ENCODE measurements at regions not wholly inside any gene's neighbourhood (a gene's known extent, or its start where the extent isn't known, plus 50 kb on each side); places are given as distances from the start of the nearest gene placed in this dataset.

DNA sequence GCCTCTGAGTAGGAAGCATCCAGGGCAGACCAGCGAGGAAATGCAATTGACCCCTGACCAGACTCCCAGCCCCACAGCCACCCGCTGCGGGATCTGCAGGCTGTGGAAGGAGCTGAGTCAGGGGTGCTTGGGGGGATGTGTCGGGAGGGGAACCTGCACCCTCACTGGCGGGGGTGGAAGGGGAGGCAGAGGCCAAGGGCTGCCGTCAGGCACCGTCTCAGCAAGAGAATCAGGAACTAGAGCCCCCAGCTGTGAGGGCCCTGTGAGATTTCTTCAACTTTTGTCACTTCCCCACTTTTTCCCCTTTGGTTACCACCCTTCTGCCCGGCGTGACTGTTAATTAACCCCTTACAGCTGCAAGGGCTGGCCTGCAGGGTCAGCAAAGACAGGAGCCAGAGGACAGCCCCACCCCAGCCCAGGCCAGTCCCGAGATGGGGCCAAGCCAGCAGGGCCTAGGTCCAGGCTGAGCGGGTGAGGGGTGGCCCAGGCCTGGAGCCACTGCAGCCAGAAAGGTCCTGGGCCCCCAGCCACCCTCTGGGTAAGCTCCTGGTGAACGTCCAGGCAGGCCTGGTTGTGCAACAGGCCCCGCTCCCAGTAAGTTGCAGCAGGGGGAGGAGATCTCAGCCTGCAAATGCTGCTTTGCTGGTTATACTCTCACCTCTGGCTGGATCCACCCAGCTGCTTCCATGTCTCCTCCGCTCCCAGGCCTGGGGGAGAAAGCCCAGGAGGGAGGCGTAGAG, 147.0 kb upstream of the ID2 start:
- TF ChIP-seq BRF1 (IDR thresholded peaks at IDR 0.05; ENCODE audit: borderline replicate concordance, extremely low read depth, insufficient read length) (no peak), HNRNPL (IDR thresholded peaks at IDR 0.05; ENCODE audit: low read depth, low read length) (no peak)
- TF ChIP-seq, protein P1, sequence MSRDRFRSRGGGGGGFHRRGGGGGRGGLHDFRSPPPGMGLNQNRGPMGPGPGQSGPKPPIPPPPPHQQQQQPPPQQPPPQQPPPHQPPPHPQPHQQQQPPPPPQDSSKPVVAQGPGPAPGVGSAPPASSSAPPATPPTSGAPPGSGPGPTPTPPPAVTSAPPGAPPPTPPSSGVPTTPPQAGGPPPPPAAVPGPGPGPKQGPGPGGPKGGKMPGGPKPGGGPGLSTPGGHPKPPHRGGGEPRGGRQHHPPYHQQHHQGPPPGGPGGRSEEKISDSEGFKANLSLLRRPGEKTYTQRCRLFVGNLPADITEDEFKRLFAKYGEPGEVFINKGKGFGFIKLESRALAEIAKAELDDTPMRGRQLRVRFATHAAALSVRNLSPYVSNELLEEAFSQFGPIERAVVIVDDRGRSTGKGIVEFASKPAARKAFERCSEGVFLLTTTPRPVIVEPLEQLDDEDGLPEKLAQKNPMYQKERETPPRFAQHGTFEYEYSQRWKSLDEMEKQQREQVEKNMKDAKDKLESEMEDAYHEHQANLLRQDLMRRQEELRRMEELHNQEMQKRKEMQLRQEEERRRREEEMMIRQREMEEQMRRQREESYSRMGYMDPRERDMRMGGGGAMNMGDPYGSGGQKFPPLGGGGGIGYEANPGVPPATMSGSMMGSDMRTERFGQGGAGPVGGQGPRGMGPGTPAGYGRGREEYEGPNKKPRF (IDR thresholded peaks at IDR 0.05; ENCODE audit: low read depth, low read length): no peak

All from K562 (cell line).